Duodenal mucosa (tissue), 2 donors: ENCODE measurements at regions not wholly inside any gene's neighbourhood (a gene's known extent, or its start where the extent isn't known, plus 50 kb on each side); places are given as distances from the start of the nearest gene placed in this dataset.
"Not testable (repeated sequence)": the region's sequence is repeated elsewhere in the genome, so short reads cannot be mapped to it uniquely, and the experiment has no call there.

Experiments used
- H3K27ac ChIP-seq: one replicate; pipeline ENCODE4 v1.7.0; 2013; ENCODE audit warnings: low read depth, low read length
- H3K27me3 ChIP-seq, 2 donors: one replicate each; pipeline ENCODE4 v1.7.0; 2013; ENCODE audit warnings: low read length in 2 of 2, control low read depth in 1 of 2; ENCODE audit not compliant: insufficient read depth in 2 of 2, control insufficient read depth in 1 of 2
- H3K36me3 ChIP-seq, 2 donors: one replicate each; pipeline ENCODE4 v1.7.0; 2013; ENCODE audit warnings: low read length in 2 of 2, control low read depth in 1 of 2; ENCODE audit not compliant: insufficient read depth in 2 of 2, control insufficient read depth in 1 of 2
- H3K4me1 ChIP-seq, 2 donors: one replicate each; pipeline ENCODE4 v1.7.0; 2013; ENCODE audit warnings: low read length in 2 of 2, control low read depth in 1 of 2; ENCODE audit not compliant: insufficient read depth in 2 of 2, control insufficient read depth in 1 of 2
- H3K4me3 ChIP-seq, 2 donors: one replicate each; pipeline ENCODE4 v1.7.0; 2013; ENCODE audit warnings: low read length in 2 of 2, low read depth in 1 of 2
- H3K9ac ChIP-seq, 2 donors: one replicate each; pipeline ENCODE4 v1.7.0; 2013; ENCODE audit warnings: low read length in 2 of 2, low read depth in 1 of 2
- H3K9me3 ChIP-seq, 2 donors: one replicate each; pipeline ENCODE4 v1.7.0; 2013; ENCODE audit warnings: low read length in 2 of 2, control low read depth in 1 of 2; ENCODE audit not compliant: control insufficient read depth in 1 of 2

GRCh38 chr6:12536416-12536815 lies 180.2 kb upstream of the PHACTR1 start:
- no peak overlapping the region for H3K4me3 ChIP-seq
- no peaks in the 10 kb centered on the region for H3K36me3 ChIP-seq
- peaks cover 6% of the 10 kb centered on the region in 2 donors for H3K4me1 ChIP-seq
- no peaks in the 10 kb centered on the region for H3K27me3 ChIP-seq
- no peak overlapping the region for H3K9ac ChIP-seq
- H3K9me3 ChIP-seq, result no peaks in the 10 kb centered on the region
- H3K27ac ChIP-seq, result no peak overlapping the region

- Histone ChIP-seq H3K4me1 (peaks cover 6% of the 10 kb centered on the region in 2 donors), H3K36me3 (no peaks in the 10 kb centered on the region), H3K9me3 (no peaks in the 10 kb centered on the region), H3K9ac (no peak overlapping the region), H3K4me3 (no peak overlapping the region), H3K27me3 (no peaks in the 10 kb centered on the region), H3K27ac (no peak overlapping the region)
These were observed 179.2 kb upstream of the PHACTR1 start for GRCh38 chr6:12537389-12537788.

GRCh38 chr6:12538881-12539357 lies 177.6 kb upstream of the PHACTR1 start:
- H3K4me3 ChIP-seq, result no peak overlapping the region
- no peak overlapping the region for H3K27ac ChIP-seq
- no peaks in the 10 kb centered on the region for H3K9me3 ChIP-seq
- H3K36me3 ChIP-seq, result no peaks in the 10 kb centered on the region
- peaks cover 6 to 8% of the 10 kb centered on the region in 2 donors for H3K4me1 ChIP-seq
- H3K27me3 ChIP-seq, result no peaks in the 10 kb centered on the region
- H3K9ac ChIP-seq, result no peak overlapping the region

GRCh38 chr6:12542319-12543115 lies 174.1 kb upstream of the PHACTR1 start:
- not testable (repeated sequence) for H3K4me3 ChIP-seq, H3K36me3 ChIP-seq, H3K9me3 ChIP-seq, H3K27ac ChIP-seq, H3K27me3 ChIP-seq, H3K9ac ChIP-seq
- H3K4me1 ChIP-seq, result peaks cover 10 to 28% of the 10 kb centered on the region in 2 donors

- Histone ChIP-seq H3K36me3 (no peaks in the 10 kb centered on the region), H3K4me1 (peaks cover 7 to 27% of the 10 kb centered on the region in 2 donors), H3K4me3 (no peak overlapping the region), H3K27ac (no peak overlapping the region), H3K9me3 (no peaks in the 10 kb centered on the region), H3K27me3 (no peaks in the 10 kb centered on the region), H3K9ac (no peak overlapping the region)
These were observed 172.6 kb upstream of the PHACTR1 start for GRCh38 chr6:12543953-12544352.

- Histone ChIP-seq H3K27ac (no peak overlapping the region), H3K9ac (no peak overlapping the region)
These were observed 171.6 kb upstream of the PHACTR1 start for GRCh38 chr6:12544821-12545565.

GRCh38 chr6:12545619-12546409 lies 170.8 kb upstream of the PHACTR1 start:
- Histone ChIP-seq H3K4me1 (peaks cover 4 to 27% of the 10 kb centered on the region in 2 donors), H3K4me3 (no peak overlapping the region), H3K36me3 (no peaks in the 10 kb centered on the region), H3K9ac (no peak overlapping the region), H3K9me3 (no peaks in the 10 kb centered on the region), H3K27me3 (no peaks in the 10 kb centered on the region), H3K27ac (no peak overlapping the region)

More at GRCh38 chr6:12544821-12545565, 171.6 kb upstream of the PHACTR1 start:
- Histone ChIP-seq H3K27me3 (no peaks in the 10 kb centered on the region), H3K9me3 (no peaks in the 10 kb centered on the region), H3K4me3 (no peak overlapping the region), H3K36me3 (no peaks in the 10 kb centered on the region), H3K4me1 (peaks cover 4 to 27% of the 10 kb centered on the region in 2 donors)

- Histone ChIP-seq H3K4me1 (peaks cover 4 to 27% of the 10 kb centered on the region in 2 donors), H3K9ac (no peak overlapping the region), H3K4me3 (no peak overlapping the region), H3K9me3 (no peaks in the 10 kb centered on the region), H3K36me3 (no peaks in the 10 kb centered on the region), H3K27me3 (no peaks in the 10 kb centered on the region), H3K27ac (no peak overlapping the region)
These were observed 170.1 kb upstream of the PHACTR1 start for GRCh38 chr6:12546410-12547002.

GRCh38 chr6:12548526-12548925 lies 168.0 kb upstream of the PHACTR1 start:
- Histone ChIP-seq H3K9ac (no peak overlapping the region), H3K27me3 (no peaks in the 10 kb centered on the region), H3K36me3 (no peaks in the 10 kb centered on the region), H3K9me3 (no peaks in the 10 kb centered on the region), H3K27ac (no peak overlapping the region), H3K4me1 (peaks cover 4 to 27% of the 10 kb centered on the region in 2 donors), H3K4me3 (no peak overlapping the region)
